GM23338 (cell line): ENCODE measurements at regions not wholly inside any gene's neighbourhood (a gene's known extent, or its start where the extent isn't known, plus 50 kb on each side); places are given as distances from the start of the nearest gene placed in this dataset.

ENCODE experiments used
- ATAC-seq: fragments of 200-7000 bp; cut with Tn5 transposase; 3 replicates; pipeline ENCODE4 v1.9.1; 2020
- DNase-seq: peaks from one replicate; pipeline ENCODE4 v3.0.0-alpha.2; 2015; ENCODE audit warnings: low spot score
- H2AFZ ChIP-seq: fragments of 200-600 bp; sonication (generic); 2 replicates; pipeline ENCODE4 v1.8.0; 2016; ENCODE audit warnings: antibody characterized with exemption, mild to moderate bottlenecking, moderate library complexity
- H3F3A ChIP-seq: fragments of 200-600 bp; sonication (generic); replicated peaks from 2 replicates; pipeline ENCODE4 v1.8.0; 2017; ENCODE audit warnings: antibody characterized with exemption, mixed run types, low read depth
- H3K27ac ChIP-seq: fragments of 200-600 bp; sonication (generic); 2 replicates; pipeline ENCODE4 v1.6.1; 2016; ENCODE audit warnings: low read depth
- H3K27me3 ChIP-seq: fragments of 200-600 bp; sonication (generic); 2 replicates; pipeline ENCODE4 v1.8.0; 2016; ENCODE audit warnings: mild to moderate bottlenecking, mixed run types, moderate library complexity; ENCODE audit not compliant: insufficient read depth
- H3K36me3 ChIP-seq: fragments of 200-600 bp; sonication (generic); 2 replicates; pipeline ENCODE4 v1.8.0; 2016; ENCODE audit warnings: mild to moderate bottlenecking; ENCODE audit not compliant: insufficient read depth
- H3K4me1 ChIP-seq: fragments of 200-600 bp; sonication (generic); 2 replicates; pipeline ENCODE4 v1.8.0; 2016; ENCODE audit warnings: mild to moderate bottlenecking, moderate library complexity; ENCODE audit not compliant: insufficient read depth
- H3K4me2 ChIP-seq: fragments of 200-600 bp; sonication (generic); 2 replicates; pipeline ENCODE4 v1.7.1; 2017; ENCODE audit warnings: mixed run types
- H3K4me3 ChIP-seq: fragments of 200-600 bp; sonication (generic); 2 replicates; pipeline ENCODE4 v1.6.1; 2016; ENCODE audit warnings: mixed run types
- H3K79me2 ChIP-seq: fragments of 200-600 bp; sonication (generic); replicated peaks from 2 replicates; pipeline ENCODE4 v1.8.0; 2017; ENCODE audit warnings: mild to moderate bottlenecking; ENCODE audit not compliant: insufficient read depth
- H3K9me2 ChIP-seq: fragments of 200-600 bp; sonication (generic); 2 replicates; pipeline ENCODE4 v1.8.0; 2017; ENCODE audit not compliant: insufficient read depth
- H4K20me1 ChIP-seq: fragments of 200-600 bp; sonication (generic); replicated peaks from 2 replicates; pipeline ENCODE4 v1.8.0; 2017; ENCODE audit warnings: mild to moderate bottlenecking; ENCODE audit not compliant: insufficient read depth
- H3K27ac Mint-ChIP-seq: 2 replicates; pipeline ENCODE4 v1.8.0; 2020; ENCODE audit warnings: inconsistent platforms, mild to moderate bottlenecking, moderate library complexity, mixed read lengths
- H3K27me3 Mint-ChIP-seq: 3 replicates; pipeline ENCODE4 v1.8.0; 2022; ENCODE audit warnings: low read depth, mild to moderate bottlenecking, moderate library complexity, mixed read lengths, inconsistent platforms; ENCODE audit not compliant: insufficient read depth, poor library complexity
- H3K36me3 Mint-ChIP-seq: 3 replicates; pipeline ENCODE4 v1.8.0; 2021; ENCODE audit warnings: low read depth, mild to moderate bottlenecking, inconsistent platforms, moderate library complexity, mixed read lengths
- H3K4me1 Mint-ChIP-seq: 3 replicates; pipeline ENCODE4 v1.8.0; 2020; ENCODE audit warnings: mild to moderate bottlenecking, inconsistent platforms, mixed read lengths
- H3K4me3 Mint-ChIP-seq: 3 replicates; pipeline ENCODE4 v1.8.0; 2021; ENCODE audit warnings: moderate library complexity, mild to moderate bottlenecking, inconsistent platforms, mixed read lengths
- H3K9me3 Mint-ChIP-seq: 3 replicates; pipeline ENCODE4 v1.8.0; 2020; ENCODE audit warnings: moderate library complexity, mild to moderate bottlenecking, inconsistent platforms, mixed read lengths
- CREB1 ChIP-seq: fragments of 250-450 bp; sonication (Bioruptor Pico); IDR thresholded peaks from 2 replicates; pipeline ENCODE4 v1.5.0; 2020; ENCODE audit warnings: low read depth, mild to moderate bottlenecking, moderate library complexity
- EZH2 ChIP-seq: fragments of 200-600 bp; sonication (generic); IDR thresholded peaks from one replicate; pipeline ENCODE4 v1.8.0; 2017; ENCODE audit warnings: antibody characterized with exemption, mild to moderate bottlenecking, low read depth; ENCODE audit not compliant: unreplicated experiment
- EZH2phosphoT487 ChIP-seq: fragments of 200-600 bp; sonication (generic); IDR thresholded peaks from one replicate; pipeline ENCODE4 v1.8.1; 2018; ENCODE audit warnings: antibody characterized with exemption; ENCODE audit not compliant: unreplicated experiment
- JUNB ChIP-seq: IDR thresholded peaks from one replicate; pipeline ENCODE4 v1.6.1; 2016; ENCODE audit warnings: antibody characterized with exemption; ENCODE audit not compliant: unreplicated experiment
- NANOG ChIP-seq: IDR thresholded peaks from 2 replicates; pipeline ENCODE4 v1.6.1; 2016; ENCODE audit warnings: antibody characterized with exemption, borderline replicate concordance
- POLR2AphosphoS5 ChIP-seq: IDR thresholded peaks from 2 replicates; pipeline ENCODE4 v1.6.1; 2016; ENCODE audit warnings: antibody characterized with exemption, low read depth
- STAT1 ChIP-seq: IDR thresholded peaks from one replicate; pipeline ENCODE4 v1.6.1; 2016; ENCODE audit warnings: antibody characterized with exemption; ENCODE audit not compliant: unreplicated experiment
- ZNF114 ChIP-seq: fragments of 250-450 bp; sonication (Bioruptor Pico); IDR thresholded peaks from 2 replicates; pipeline ENCODE4 v1.5.0; 2020; ENCODE audit warnings: mild to moderate bottlenecking, moderate library complexity
- ZNF331 ChIP-seq: fragments of 250-450 bp; sonication (Bioruptor Pico); IDR thresholded peaks from 2 replicates; pipeline ENCODE4 v1.5.0; 2020; ENCODE audit warnings: low read depth, mild to moderate bottlenecking, moderate library complexity
- TF ChIP-seq, protein P1 (sequence below): IDR thresholded peaks from one replicate; pipeline ENCODE4 v1.6.1; 2018; ENCODE audit warnings: antibody characterized with exemption; ENCODE audit not compliant: unreplicated experiment
- TF ChIP-seq, protein P2 (sequence below): IDR thresholded peaks from 2 replicates; pipeline ENCODE4 v1.6.1; 2016; ENCODE audit warnings: antibody characterized with exemption
- TF ChIP-seq, protein P3 (sequence below), 2 experiments: fragments of 200-600 bp in 1 of 2; sonication (generic) in 1 of 2; conservative IDR thresholded peaks; 2 replicates each; pipeline versions ENCODE4 v1.5.1 to v1.6.1; 2016 to 2017; ENCODE audit warnings: antibody characterized with exemption in 2 of 2, low read depth in 2 of 2, mild to moderate bottlenecking in 2 of 2, moderate library complexity in 1 of 2
- TF ChIP-seq, protein P4 (sequence below): fragments of 250-450 bp; sonication (Bioruptor Pico); IDR thresholded peaks from 2 replicates; pipeline ENCODE4 v1.5.0; 2020; ENCODE audit warnings: mild to moderate bottlenecking, moderate library complexity

DNA sequence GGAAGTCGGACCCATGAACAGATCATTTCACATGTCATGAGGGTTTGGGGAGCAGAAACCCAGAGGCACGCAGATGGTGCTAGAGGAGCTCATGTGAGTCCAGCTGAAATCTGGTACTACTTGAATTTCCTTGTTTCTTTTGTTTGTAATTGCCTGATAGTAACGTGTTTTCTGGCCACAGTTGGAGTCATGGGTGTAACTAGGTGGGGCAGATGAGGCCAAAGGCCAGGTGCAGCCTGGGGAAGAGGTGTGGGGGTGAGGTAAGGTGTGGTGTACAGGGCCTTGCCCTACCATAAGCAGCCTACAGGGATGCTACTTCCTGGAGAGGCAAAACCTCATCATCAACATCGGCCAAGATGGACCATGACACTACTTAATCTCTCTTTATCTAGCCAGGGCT, 271.4 kb downstream of the PTTG2 start:
- Histone ChIP-seq H3K9me2 (no peaks in the 10 kb centered on the region), H3F3A (no peaks in the 10 kb centered on the region), H3K36me3 (no peaks in the 10 kb centered on the region), H3K27me3 (no peaks in the 10 kb centered on the region), H3K4me1 (no peaks in the 10 kb centered on the region), H3K79me2 (no peaks in the 10 kb centered on the region), H4K20me1 (no peaks in the 10 kb centered on the region), H3K4me2 (no peak overlapping the region), H2AFZ (no peak overlapping the region), H3K27ac (no peak overlapping the region), H3K4me3 (no peak overlapping the region)
- ATAC-seq (no peak), DNase-seq (no peak)
- TF ChIP-seq, protein P1, sequence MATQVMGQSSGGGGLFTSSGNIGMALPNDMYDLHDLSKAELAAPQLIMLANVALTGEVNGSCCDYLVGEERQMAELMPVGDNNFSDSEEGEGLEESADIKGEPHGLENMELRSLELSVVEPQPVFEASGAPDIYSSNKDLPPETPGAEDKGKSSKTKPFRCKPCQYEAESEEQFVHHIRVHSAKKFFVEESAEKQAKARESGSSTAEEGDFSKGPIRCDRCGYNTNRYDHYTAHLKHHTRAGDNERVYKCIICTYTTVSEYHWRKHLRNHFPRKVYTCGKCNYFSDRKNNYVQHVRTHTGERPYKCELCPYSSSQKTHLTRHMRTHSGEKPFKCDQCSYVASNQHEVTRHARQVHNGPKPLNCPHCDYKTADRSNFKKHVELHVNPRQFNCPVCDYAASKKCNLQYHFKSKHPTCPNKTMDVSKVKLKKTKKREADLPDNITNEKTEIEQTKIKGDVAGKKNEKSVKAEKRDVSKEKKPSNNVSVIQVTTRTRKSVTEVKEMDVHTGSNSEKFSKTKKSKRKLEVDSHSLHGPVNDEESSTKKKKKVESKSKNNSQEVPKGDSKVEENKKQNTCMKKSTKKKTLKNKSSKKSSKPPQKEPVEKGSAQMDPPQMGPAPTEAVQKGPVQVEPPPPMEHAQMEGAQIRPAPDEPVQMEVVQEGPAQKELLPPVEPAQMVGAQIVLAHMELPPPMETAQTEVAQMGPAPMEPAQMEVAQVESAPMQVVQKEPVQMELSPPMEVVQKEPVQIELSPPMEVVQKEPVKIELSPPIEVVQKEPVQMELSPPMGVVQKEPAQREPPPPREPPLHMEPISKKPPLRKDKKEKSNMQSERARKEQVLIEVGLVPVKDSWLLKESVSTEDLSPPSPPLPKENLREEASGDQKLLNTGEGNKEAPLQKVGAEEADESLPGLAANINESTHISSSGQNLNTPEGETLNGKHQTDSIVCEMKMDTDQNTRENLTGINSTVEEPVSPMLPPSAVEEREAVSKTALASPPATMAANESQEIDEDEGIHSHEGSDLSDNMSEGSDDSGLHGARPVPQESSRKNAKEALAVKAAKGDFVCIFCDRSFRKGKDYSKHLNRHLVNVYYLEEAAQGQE: no peak
- TF ChIP-seq, protein P2, sequence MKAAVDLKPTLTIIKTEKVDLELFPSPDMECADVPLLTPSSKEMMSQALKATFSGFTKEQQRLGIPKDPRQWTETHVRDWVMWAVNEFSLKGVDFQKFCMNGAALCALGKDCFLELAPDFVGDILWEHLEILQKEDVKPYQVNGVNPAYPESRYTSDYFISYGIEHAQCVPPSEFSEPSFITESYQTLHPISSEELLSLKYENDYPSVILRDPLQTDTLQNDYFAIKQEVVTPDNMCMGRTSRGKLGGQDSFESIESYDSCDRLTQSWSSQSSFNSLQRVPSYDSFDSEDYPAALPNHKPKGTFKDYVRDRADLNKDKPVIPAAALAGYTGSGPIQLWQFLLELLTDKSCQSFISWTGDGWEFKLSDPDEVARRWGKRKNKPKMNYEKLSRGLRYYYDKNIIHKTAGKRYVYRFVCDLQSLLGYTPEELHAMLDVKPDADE: no peak
- TF ChIP-seq EZH2phosphoT487 (no peak), EZH2 (no peak), STAT1 (no peak), POLR2AphosphoS5 (no peak), NANOG (no peak), JUNB (no peak), ZNF114 (CRISPR knock-in tag) (no peak), CREB1 (CRISPR knock-in tag) (no peak), ZNF331 (no peak)
- TF ChIP-seq, protein P3, sequence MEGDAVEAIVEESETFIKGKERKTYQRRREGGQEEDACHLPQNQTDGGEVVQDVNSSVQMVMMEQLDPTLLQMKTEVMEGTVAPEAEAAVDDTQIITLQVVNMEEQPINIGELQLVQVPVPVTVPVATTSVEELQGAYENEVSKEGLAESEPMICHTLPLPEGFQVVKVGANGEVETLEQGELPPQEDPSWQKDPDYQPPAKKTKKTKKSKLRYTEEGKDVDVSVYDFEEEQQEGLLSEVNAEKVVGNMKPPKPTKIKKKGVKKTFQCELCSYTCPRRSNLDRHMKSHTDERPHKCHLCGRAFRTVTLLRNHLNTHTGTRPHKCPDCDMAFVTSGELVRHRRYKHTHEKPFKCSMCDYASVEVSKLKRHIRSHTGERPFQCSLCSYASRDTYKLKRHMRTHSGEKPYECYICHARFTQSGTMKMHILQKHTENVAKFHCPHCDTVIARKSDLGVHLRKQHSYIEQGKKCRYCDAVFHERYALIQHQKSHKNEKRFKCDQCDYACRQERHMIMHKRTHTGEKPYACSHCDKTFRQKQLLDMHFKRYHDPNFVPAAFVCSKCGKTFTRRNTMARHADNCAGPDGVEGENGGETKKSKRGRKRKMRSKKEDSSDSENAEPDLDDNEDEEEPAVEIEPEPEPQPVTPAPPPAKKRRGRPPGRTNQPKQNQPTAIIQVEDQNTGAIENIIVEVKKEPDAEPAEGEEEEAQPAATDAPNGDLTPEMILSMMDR (conservative IDR thresholded peaks at IDR 0.05; ENCODE audit: low read depth in 2 of 2): no peak
- TF ChIP-seq, protein P4, sequence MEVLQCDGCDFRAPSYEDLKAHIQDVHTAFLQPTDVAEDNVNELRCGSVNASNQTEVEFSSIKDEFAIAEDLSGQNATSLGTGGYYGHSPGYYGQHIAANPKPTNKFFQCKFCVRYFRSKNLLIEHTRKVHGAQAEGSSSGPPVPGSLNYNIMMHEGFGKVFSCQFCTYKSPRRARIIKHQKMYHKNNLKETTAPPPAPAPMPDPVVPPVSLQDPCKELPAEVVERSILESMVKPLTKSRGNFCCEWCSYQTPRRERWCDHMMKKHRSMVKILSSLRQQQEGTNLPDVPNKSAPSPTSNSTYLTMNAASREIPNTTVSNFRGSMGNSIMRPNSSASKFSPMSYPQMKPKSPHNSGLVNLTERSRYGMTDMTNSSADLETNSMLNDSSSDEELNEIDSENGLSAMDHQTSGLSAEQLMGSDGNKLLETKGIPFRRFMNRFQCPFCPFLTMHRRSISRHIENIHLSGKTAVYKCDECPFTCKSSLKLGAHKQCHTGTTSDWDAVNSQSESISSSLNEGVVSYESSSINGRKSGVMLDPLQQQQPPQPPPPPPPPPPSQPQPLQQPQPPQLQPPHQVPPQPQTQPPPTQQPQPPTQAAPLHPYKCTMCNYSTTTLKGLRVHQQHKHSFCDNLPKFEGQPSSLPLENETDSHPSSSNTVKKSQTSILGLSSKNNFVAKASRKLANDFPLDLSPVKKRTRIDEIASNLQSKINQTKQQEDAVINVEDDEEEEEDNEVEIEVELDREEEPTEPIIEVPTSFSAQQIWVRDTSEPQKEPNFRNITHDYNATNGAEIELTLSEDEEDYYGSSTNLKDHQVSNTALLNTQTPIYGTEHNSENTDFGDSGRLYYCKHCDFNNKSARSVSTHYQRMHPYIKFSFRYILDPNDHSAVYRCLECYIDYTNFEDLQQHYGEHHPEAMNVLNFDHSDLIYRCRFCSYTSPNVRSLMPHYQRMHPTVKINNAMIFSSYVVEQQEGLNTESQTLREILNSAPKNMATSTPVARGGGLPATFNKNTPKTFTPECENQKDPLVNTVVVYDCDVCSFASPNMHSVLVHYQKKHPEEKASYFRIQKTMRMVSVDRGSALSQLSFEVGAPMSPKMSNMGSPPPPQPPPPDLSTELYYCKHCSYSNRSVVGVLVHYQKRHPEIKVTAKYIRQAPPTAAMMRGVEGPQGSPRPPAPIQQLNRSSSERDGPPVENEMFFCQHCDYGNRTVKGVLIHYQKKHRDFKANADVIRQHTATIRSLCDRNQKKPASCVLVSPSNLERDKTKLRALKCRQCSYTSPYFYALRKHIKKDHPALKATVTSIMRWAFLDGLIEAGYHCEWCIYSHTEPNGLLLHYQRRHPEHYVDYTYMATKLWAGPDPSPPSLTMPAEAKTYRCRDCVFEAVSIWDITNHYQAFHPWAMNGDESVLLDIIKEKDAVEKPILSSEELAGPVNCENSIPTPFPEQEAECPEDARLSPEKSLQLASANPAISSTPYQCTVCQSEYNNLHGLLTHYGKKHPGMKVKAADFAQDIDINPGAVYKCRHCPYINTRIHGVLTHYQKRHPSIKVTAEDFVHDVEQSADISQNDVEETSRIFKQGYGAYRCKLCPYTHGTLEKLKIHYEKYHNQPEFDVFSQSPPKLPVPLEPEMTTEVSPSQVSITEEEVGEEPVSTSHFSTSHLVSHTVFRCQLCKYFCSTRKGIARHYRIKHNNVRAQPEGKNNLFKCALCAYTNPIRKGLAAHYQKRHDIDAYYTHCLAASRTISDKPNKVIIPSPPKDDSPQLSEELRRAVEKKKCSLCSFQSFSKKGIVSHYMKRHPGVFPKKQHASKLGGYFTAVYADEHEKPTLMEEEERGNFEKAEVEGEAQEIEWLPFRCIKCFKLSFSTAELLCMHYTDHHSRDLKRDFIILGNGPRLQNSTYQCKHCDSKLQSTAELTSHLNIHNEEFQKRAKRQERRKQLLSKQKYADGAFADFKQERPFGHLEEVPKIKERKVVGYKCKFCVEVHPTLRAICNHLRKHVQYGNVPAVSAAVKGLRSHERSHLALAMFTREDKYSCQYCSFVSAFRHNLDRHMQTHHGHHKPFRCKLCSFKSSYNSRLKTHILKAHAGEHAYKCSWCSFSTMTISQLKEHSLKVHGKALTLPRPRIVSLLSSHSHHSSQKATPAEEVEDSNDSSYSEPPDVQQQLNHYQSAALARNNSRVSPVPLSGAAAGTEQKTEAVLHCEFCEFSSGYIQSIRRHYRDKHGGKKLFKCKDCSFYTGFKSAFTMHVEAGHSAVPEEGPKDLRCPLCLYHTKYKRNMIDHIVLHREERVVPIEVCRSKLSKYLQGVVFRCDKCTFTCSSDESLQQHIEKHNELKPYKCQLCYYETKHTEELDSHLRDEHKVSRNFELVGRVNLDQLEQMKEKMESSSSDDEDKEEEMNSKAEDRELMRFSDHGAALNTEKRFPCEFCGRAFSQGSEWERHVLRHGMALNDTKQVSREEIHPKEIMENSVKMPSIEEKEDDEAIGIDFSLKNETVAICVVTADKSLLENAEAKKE (CRISPR knock-in tag): no peak
- no peaks in the 10 kb centered on the region for H3K9me3 Mint-ChIP-seq
- peaks cover 7% of the 10 kb centered on the region for H3K27me3 Mint-ChIP-seq
- H3K27ac Mint-ChIP-seq: no peak overlapping the region
- H3K4me1 Mint-ChIP-seq: no peaks in the 10 kb centered on the region; the same call in 2 of the 3 replicates
- H3K4me3 Mint-ChIP-seq: no peak overlapping the region
- no peaks in the 10 kb centered on the region for H3K36me3 Mint-ChIP-seq
